ENCODE measurements at regions not wholly inside any gene's neighbourhood (a gene's known extent, or its start where the extent isn't known, plus 50 kb on each side); places are given as distances from the start of the nearest gene placed in this dataset.
"Not testable (repeated sequence)": the region's sequence is repeated elsewhere in the genome, so short reads cannot be mapped to it uniquely, and the experiment has no call there.

DNA sequence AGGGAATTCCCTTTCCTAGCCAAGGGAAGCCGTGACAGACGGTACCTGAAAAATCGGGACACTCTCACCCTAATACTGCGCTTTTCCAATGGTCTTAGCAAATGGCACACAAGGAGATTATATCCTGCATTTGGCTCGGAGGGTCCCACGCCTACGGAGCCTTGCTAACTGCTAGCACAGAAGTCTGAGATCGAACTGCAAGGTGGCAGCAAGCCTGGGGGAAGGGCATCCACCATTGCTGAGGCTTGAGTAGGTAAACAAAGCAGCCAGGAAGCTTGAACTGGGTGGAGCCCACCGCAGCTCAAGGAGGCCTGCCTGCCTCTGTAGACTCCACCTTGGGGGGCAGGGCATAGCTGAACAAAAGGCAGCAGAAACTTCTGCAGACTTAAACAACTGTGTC is 560.6 kb downstream of the SOX5 start:
- DNase-seq, result not testable (repeated sequence)

DNA sequence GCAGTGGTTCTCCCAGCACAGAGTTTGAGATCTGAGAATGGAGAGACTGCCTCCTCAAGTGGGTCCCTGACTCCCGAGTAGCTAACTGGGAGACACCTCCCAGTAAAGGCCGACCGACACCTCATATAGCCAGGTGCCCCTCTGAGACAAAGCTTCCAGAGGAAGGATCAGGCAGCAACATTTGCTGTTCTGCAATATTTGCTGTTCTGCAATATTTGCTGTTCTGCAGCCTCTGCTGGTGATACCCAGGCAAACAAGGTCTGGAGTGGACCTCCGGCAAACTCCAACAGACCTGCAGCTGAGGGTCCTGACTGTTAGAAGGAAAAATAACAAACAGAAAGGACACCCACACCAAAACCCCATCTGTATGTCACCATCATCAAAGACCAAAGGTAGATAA is 560.2 kb downstream of the SOX5 start:
- not testable (repeated sequence) for DNase-seq

DNA sequence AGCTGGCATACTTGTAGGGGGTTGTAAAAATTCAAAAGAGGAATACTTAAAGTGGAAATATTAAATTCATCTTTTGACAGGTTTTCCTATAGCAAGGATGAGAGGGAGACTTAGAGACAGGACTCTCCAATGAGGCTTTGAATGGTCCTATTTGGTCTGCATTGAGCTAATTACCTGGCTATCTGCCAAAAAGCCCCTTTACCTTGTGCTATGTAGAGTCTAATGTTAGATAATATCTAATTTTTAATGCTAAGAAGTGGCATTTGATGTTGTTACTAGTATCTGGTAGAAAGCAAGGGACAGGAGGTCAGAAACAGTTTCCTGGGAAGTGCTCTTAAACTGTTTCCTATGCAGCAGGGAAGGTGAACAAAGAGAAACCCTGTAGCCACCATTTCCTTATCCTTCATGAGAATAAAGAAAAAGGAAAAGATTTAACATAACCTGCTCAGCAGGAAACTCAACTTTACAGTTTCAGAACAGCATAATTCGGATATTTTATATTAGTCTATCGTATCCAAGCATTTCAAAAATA is 550.0 kb downstream of the SOX5 start:
- DNase-seq, result no peak

DNA sequence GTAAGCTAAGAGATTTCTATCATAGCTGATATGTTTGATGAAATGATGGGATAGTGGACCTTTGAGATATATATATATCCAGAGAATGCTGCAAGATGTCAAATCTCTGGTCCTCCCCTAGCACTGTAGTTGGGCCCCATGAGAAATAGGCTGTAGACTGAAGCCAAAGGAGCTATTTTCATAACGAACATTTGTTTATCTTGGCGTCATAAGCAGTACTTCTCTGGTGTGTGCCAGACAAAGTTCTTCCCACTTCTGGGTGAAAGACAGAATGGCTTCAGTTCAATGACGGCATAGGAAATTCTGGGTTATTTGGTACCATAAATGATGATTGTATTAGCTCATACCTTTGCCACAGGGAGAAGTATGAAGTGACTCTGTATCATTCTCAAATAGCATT is 534.3 kb downstream of the SOX5 start:
- no peak for DNase-seq

DNA sequence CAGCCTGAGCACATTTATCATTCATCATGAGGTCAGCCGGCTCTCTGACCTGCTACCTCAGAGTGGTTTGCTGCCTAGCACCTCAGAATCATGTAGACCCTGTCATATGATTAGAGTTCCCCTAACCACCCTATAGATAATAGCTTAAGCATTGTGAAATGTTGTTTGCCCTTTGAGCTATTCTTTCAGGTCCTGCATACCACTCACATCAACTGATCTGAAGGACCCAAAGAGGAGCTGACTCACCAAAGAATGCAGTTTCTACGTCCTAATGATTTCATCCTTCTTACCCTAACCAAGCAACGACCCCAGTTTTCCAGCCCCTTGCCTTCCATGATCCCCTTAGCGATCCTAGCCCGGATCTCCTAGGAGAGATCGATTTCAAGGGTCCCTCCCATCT is 527.9 kb downstream of the SOX5 start:
- DNase-seq, result no peak

DNA sequence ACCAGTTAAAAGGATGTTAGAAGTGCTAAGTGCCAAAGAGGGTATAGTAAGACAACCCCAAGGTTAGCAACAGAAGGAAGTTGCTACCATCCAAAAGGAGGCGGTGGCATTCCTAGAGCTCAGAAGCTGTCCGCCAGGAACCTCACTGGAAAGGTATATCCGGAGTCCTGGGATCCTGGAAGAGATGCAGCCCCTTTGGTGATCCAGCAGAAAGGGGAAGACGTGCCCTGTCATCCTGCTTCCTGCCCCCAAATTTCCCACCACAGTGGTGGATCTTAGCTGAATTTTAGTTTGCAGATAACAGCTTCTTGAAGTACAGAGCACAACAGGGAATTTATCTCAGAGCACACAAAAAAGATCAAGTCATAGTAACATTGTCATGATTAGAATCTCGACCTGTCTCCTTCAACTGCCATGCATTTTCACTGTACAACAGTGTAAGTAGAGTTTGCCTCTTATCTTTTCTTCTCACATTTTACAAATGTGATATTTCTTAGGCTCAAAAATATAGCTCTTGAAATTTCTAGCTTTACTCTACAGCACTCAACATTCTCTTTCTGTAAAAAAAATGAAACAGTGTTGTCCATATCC is 526.3 kb downstream of the SOX5 start:
- DNase-seq, result no peak

DNA sequence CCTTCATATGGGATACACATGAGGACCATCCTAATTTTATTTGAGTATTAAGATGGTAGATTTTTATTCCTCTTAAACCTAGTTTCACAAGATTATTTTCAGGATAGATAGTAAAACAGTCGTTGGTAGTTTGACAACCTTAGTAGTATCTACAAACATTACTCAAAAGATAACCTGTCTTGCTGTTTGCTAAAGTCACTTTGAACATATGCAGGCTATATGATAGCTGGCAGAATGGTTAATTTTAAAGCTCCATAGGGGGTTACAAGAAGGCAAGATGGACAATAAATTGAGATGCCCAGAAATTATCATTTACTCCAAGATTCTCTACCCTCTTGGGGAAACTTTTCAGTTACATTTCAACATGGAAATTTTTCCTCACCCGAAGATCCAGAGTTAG is 525.7 kb downstream of the SOX5 start:
- DNase-seq, result no peak

DNA sequence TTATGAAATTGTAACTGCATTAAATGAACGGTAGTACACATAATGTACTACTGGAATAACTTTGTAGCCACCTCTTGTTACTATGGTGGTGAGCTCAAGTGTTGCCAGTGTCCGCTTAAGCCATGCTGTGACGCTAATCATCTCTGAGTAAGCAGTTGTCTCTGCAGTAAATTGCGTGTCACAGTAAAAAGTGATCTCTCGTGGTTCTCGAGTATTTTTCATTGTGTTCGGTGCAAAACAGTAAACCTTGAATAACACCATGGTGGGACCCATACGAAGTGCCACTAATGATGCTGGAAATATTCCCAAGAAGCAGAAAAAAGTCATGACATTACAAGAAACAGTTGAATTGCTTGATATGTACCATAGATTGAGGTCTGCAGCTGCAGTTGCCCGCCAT is 524.8 kb downstream of the SOX5 start:
- DNase-seq, result no peak

DNA sequence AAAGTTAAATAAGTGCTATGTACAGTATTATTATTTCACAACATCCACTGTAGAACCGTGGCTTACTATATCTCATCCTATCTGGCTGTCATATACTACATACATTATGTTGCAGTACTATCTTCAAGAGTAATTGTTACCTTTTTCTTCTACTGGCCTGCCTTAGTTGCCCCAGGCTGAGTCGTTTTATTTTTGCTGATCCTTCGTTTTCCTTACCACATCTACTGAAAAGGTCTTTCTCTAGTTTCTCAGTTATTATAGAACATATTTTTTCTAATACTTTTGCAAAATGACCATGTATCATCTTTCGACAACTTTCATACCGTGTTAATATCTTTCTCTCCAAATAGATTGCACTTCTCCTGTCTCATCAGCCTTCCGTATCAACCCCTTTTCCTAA is 523.1 kb downstream of the SOX5 start:
- no peak for DNase-seq

DNA sequence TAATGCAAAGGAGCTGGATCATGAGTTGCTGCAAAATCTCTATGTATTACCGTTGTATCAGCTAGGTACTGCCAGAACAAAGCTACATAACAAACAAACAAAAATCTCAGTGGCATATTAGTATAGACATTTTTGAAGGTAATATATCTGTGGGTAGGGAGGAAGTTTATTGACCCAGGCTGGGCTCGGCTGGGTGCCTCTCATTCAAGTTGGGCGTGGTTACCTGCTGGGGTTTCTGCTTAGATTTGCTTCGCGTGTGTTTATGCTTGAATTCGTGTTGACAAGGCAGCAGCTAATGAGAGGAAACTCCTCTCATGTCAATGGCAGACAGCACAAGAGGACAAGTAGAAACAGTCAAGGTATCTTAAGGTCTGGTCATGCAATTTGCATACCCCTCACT is 520.7 kb downstream of the SOX5 start:
- DNase-seq, result no peak

DNA sequence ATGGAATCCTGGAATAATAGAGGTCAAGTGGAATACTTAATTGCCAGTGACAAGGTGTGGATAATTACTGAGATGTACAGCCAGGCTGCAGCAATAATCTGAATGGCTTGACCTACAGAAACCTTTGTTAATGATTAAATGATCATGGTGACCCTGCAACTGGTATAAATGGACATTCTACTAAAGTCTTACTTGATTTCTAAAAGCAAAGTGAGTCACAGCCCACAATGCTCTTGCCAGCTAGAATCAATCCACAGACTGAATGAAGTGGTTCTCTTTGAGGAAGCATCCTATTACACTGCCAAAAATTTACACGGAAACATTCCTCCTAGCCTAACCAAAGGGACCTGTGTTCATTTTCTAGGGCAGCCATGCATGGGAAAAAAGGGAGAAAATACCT is 518.5 kb downstream of the SOX5 start:
- DNase-seq, result no peak

DNA sequence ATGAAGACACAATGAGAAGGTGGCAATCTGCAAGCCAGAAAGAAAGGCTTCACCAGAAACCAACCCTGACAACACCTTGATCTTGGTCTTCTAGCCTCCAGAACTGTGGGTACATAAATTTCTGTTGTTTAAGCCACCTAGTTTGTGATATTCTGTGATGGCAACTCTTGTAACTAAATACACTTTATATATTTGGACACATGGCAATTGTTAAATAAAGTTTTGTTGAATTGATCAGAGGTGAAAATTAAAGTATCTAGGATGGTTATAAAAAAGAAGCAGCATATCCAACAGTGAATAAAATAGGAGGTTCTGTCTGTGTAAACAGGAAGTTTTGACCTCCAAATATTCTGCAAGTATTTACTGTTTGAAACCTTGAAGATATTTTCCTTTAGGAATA is 516.3 kb downstream of the SOX5 start:
- DNase-seq, result no peak

DNA sequence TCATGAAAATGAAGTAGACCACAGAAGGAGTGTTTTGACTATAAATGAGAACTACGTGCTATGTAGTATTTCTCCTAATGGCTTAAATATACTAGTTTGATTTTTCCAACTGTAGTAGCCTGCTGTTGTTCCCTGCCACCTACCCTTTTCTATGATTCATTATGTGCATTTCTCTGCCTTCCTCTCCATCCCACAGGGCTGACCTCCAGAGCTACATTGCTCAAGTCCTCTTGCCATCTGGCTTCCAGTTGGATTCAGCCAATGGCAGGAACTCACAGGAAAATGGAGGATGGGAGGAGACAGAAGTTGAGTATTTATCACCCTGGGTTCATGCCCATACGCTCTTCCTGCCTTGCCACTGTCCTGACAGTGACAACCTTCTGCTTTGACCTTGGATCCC is 515.3 kb downstream of the SOX5 start:
- no peak for DNase-seq

DNA sequence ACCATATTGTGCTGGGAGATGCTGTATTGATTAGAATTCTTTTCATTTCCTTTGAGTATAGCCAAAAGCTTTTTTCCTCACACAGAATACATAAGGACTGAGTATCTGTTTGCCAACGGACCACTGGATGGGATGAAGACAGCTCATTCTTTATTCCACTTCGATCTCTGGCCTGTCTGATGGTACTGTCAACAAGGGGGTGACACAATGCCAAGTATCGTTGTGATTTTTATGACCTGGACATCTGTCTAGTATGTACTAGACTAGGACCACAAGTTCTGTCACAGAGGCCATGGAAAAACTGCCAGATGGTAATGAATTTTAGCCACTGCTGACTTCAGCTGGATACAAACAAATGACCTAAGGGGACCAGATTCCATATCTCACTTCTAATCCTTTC is 502.7 kb downstream of the SOX5 start:
- DNase-seq, result no peak

DNA sequence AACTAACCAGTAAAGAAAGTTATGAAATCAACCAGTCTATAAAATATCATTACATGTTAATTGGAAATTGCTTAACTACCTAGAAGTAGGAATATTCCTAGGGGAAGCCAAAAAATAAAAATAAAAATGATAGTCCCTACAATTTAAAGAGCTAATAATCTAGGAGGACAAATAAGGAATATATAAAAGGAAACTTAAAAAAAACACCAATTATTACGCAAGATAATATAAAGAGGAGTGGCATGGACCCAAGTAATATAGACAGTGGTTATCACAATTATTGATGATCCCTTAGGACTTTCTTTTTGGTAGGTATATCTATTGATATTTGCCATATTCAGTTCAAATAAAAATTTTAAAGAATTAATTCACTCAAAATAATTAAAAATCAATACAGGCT is 498.7 kb downstream of the SOX5 start:
- DNase-seq, result no peak

DNA sequence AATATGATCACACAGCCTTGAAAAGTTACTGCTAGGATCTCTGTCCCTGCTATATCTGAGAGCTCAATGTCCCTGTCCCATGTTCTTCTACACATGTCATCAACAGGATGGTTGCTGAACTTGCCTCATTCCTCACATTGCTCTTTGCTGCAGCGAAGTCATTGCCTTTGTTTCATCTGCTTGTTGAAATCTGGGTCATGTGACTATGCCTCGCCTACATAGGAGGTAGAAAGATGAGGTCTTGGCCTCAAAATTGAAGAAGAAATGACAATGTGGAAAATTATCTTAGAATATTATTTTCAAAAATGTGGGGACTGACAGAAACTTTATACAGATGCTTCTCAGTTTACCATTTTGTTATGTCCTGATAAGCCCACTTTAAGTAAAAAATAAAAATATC is 494.2 kb downstream of the SOX5 start:
- no peak for DNase-seq

DNA sequence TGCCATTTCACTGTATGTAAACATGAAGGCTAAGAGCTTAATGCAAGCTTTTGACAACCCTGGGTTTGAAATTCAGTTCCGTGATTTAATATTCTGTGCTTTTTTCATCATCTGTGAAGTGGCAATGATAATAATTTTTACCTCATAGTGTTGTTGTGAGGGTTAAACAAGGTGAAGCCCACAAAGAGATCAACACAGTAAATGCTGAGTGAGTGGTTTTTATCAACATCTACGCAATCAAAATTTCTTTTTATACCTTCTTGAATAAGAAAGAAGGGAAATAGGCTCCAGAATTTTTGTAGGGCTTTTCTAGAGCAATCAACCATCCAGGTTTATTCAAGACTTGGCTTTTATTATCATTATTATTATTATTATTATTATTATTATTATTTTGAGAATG is 490.8 kb downstream of the SOX5 start:
- DNase-seq, result no peak

DNA sequence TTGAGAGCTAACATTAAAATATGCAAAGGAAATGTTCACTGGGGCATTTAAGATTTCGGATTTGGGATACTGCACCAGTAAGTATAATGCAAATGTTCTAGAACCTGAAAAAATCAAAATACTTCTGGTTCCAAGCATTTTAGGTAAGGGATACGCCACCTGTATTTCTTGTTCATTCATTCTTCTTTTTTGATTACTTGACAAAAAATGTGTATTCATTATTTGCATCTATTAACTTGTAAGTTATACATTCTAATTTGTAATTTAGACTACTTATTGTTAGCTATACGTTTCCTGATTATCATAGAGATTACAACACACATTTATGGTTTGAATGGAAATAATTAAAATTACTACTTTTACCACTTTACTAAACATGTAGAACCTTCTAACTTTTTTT is 486.9 kb downstream of the SOX5 start:
- DNase-seq, result no peak

DNA sequence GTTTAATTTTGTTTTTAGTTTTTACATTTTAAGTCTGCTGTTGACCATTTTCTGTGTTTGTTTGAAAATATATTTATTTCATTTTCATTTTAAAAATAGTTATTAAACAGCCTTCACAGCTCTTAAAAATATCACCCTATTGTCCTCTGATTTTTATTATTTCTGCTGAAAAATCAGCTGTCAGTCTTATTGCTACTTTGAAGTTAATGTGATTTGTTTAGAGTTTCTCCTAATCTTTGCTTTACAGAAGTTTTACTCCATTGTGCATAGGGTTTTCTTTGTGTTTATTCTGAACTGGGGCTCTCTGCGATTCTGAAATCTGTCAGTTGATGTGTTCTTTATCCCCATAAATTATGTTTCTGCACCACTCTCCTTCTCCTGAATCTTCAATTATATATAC is 486.3 kb downstream of the SOX5 start:
- no peak for DNase-seq

DNA sequence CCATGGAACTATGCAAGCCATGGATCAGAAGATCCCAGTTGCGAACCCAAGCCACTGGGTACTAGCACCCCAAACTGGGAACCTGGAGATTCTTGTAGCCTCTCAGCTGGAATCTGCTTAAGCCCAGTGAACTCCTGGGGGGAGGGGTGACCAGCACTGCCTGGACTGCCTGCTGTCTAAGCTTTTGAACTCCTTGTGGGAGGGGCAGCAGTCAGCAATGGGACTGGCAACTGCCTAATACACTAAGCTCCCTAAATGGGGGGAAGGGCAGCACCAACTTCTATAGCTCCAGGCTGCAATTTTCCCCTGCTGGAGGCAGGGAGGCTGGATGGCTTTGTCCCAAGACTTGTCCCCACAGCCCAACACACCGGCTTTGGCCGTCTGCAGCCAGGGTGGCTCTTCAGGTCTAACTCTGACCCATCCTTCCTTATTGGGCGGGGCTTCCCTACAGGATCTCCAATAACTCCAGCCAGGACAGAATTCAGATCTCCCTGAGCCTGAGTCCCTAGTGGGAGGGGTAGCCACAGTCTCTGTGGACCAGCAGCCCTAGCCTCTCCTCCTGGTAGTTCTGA is 485.1 kb downstream of the SOX5 start:
- DNase-seq, result no peak

DNA sequence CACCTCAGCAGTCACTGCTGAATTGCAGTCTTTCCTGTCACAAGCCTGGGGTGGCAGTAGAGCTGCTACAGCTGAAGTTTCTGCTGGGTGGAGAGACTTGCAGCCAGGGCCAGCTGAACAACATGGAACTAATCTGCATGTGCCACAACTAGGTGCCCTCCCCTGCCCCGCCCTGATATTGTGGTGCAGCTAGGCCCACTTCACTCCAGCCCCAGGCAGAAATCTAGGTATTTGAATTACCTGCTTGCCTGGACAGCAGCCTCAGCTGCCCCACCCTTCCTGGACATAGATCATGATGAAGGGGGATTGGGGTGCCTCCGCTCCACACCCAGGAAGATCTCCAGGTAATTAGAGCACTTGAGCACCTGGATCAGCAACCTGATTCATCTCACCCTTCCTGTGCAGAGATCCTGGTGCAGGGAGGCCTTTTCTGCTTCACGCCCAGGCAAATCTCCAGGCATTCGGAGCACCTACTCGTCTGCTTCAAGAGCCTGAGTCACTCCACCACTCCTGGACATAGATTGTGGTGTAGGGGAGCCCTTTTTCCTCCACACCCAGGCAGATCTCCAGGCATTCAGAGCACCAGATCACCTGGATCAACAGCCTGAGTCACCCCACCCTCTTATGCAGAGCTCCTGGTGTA is 477.0 kb downstream of the SOX5 start:
- no peak for DNase-seq

DNA sequence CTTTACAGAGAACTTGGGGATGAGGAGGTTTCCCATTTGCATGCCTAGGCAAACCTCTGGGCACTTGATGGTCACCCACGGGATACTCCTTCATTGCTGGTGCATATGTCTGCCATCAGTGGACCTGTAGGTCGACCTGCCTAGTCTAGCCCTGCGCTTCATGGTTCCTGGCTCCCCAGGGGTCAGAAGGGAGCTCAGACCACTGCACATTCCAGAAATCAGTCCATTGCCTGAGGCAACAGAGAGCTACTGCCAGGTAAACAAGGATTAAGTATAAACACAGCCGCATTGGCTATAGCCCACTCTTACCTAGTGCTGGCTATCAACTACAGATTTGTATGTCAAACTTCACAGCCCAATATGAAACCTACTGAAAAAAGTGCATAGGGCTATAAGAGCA is 476.4 kb downstream of the SOX5 start:
- no peak for DNase-seq

DNA sequence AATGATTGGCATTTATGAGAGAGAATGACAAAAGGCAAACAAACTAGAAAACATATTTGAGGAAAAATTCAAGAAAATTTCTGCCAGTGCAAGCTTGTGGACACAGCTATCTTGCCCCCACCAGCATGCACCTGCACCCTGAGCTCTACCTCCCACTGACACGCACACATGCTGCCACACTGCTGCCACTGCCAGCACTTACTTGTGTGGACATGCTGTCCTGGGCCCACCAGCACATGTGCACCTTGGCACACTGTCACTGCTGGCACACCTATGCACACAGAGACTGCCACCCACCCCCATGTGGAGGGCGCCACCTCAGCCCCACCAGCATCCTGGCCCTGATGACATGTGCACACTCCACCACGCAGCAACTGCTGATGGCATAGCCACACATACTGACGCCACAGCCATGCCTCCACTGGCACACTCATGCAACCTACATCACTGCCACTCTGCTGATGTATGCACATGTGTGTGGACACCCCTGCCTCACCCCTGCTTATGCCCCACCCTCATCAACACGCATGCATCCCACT is 475.0 kb downstream of the SOX5 start:
- DNase-seq, result no peak

Data from hematopoietic multipotent progenitor cell treated with erythropoietin and hydrocortisone succinate and interleukin-3 and kit ligand, for 4 days (in vitro differentiated cells).